PC-9 (cell line): ENCODE measurements at regions not wholly inside any gene's neighbourhood (a gene's known extent, or its start where the extent isn't known, plus 50 kb on each side); places are given as distances from the start of the nearest gene placed in this dataset.

Source experiments
- EZH2 ChIP-seq: fragments of 200-600 bp; sonication (generic); IDR thresholded peaks from 2 replicates; pipeline ENCODE4 v1.8.0; 2017; ENCODE audit warnings: antibody characterized with exemption, low read depth
- TF ChIP-seq, protein P1 (sequence below): fragments of 200-600 bp; sonication (generic); conservative IDR thresholded peaks from 2 replicates; pipeline ENCODE4 v1.6.1; 2017; ENCODE audit warnings: mixed run types, antibody characterized with exemption, mild to moderate bottlenecking, moderate library complexity

DNA sequence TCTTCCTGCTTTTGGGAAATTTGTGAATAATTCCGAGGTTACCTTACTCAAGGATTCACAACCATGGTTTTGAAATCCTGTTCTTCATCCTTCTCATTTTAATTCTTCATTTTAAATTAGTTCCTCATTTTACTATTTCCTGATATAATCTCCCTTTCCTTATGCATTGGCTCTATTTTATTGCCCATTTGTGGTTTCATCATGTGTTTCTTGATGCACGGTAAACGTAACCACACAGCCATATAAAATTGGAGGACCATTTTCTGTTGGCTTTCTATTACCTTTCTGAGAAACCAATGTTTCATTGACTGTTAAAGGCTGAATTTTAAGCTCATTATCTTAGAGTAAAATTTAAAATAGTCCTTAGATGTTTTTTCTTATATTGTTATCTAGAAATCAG, 100.3 kb upstream of the NDST4 start:
- TF ChIP-seq, protein P1, sequence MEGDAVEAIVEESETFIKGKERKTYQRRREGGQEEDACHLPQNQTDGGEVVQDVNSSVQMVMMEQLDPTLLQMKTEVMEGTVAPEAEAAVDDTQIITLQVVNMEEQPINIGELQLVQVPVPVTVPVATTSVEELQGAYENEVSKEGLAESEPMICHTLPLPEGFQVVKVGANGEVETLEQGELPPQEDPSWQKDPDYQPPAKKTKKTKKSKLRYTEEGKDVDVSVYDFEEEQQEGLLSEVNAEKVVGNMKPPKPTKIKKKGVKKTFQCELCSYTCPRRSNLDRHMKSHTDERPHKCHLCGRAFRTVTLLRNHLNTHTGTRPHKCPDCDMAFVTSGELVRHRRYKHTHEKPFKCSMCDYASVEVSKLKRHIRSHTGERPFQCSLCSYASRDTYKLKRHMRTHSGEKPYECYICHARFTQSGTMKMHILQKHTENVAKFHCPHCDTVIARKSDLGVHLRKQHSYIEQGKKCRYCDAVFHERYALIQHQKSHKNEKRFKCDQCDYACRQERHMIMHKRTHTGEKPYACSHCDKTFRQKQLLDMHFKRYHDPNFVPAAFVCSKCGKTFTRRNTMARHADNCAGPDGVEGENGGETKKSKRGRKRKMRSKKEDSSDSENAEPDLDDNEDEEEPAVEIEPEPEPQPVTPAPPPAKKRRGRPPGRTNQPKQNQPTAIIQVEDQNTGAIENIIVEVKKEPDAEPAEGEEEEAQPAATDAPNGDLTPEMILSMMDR = no peak
- no peak for TF ChIP-seq EZH2
